HG02642 (cell line): ENCODE measurements at regions not wholly inside any gene's neighbourhood (a gene's known extent, or its start where the extent isn't known, plus 50 kb on each side); places are given as distances from the start of the nearest gene placed in this dataset.
"Not testable (repeated sequence)": the region's sequence is repeated elsewhere in the genome, so short reads cannot be mapped to it uniquely, and the experiment has no call there.

Experiments
- ATAC-seq: cut with Tn5 transposase; IDR thresholded peaks from one replicate; pipeline ENCODE4 v1.9.1; 2021; ENCODE audit warnings: mild to moderate bottlenecking; ENCODE audit not compliant: unreplicated experiment, poor library complexity

- no peak for ATAC-seq
Measured at GRCh38 chr16:7278636-7279035, 54.0 kb upstream of the RBFOX1 start.

GRCh38 chr16:7272567-7273158 is 60.0 kb upstream of the RBFOX1 start:
- no peak for ATAC-seq

GRCh38 chr16:7271486-7271885 is 61.2 kb upstream of the RBFOX1 start:
- no peak for ATAC-seq

GRCh38 chr16:7270823-7271222 is 61.8 kb upstream of the RBFOX1 start:
- no peak for ATAC-seq

GRCh38 chr16:7270006-7270405 is 62.6 kb upstream of the RBFOX1 start:
- ATAC-seq = no peak

GRCh38 chr16:7268182-7268581 is 64.5 kb upstream of the RBFOX1 start:
- no peak for ATAC-seq

GRCh38 chr16:7257016-7257415 is 75.6 kb upstream of the RBFOX1 start:
- ATAC-seq = no peak

GRCh38 chr16:7246578-7246977 is 86.1 kb upstream of the RBFOX1 start:
- ATAC-seq = no peak

GRCh38 chr16:7239547-7239946 is 93.1 kb upstream of the RBFOX1 start:
- no peak for ATAC-seq

- no peak for ATAC-seq
Measured at GRCh38 chr16:7236824-7237410, 95.7 kb upstream of the RBFOX1 start.

GRCh38 chr16:7233975-7234374 is 98.7 kb upstream of the RBFOX1 start:
- ATAC-seq = no peak

- ATAC-seq = no peak
Measured at GRCh38 chr16:7231762-7232161, 100.9 kb upstream of the RBFOX1 start.

GRCh38 chr16:7229433-7230218 is 103.0 kb upstream of the RBFOX1 start:
- ATAC-seq = not testable (repeated sequence)

GRCh38 chr16:7227229-7227721 is 105.4 kb upstream of the RBFOX1 start:
- ATAC-seq = no peak

- ATAC-seq = no peak
Measured at GRCh38 chr16:7221157-7221556, 111.5 kb upstream of the RBFOX1 start.

- no peak for ATAC-seq
Measured at GRCh38 chr16:7218936-7219335, 113.7 kb upstream of the RBFOX1 start.

- ATAC-seq = no peak
Measured at GRCh38 chr16:7217797-7218196, 114.8 kb upstream of the RBFOX1 start.

GRCh38 chr16:7216719-7217118 is 115.9 kb upstream of the RBFOX1 start:
- ATAC-seq = no peak

- ATAC-seq = no peak
Measured at GRCh38 chr16:7211781-7212180, 120.9 kb upstream of the RBFOX1 start.

- ATAC-seq = no peak
Measured at GRCh38 chr16:7209598-7209997, 123.0 kb upstream of the RBFOX1 start.

- ATAC-seq = no peak
Measured at GRCh38 chr16:7206469-7206868, 126.2 kb upstream of the RBFOX1 start.

- no peak for ATAC-seq
Measured at GRCh38 chr16:7200320-7200719, 132.3 kb upstream of the RBFOX1 start.
